Progenitor cell of endocrine pancreas (in vitro differentiated cells): ENCODE measurements at regions not wholly inside any gene's neighbourhood (a gene's known extent, or its start where the extent isn't known, plus 50 kb on each side); places are given as distances from the start of the nearest gene placed in this dataset.

Experiments
- DNase-seq: peaks from one replicate; pipeline ENCODE4 v3.0.0; 2021; ENCODE audit warnings: low spot score; ENCODE audit not compliant: unreplicated experiment
- H3K27ac Mint-ChIP-seq: 2 replicates; pipeline ENCODE4 v1.8.0; 2021; ENCODE audit warnings: mild to moderate bottlenecking, moderate library complexity, mixed read lengths
- H3K27me3 Mint-ChIP-seq: 2 replicates; pipeline ENCODE4 v1.8.0; 2021; ENCODE audit warnings: mixed read lengths
- H3K36me3 Mint-ChIP-seq: 2 replicates; pipeline ENCODE4 v1.8.0; 2022; ENCODE audit warnings: mixed read lengths; ENCODE audit not compliant: insufficient read depth
- H3K4me1 Mint-ChIP-seq: 2 replicates; pipeline ENCODE4 v1.8.0; 2021; ENCODE audit warnings: low read depth, mixed read lengths
- H3K4me3 Mint-ChIP-seq: 2 replicates; pipeline ENCODE4 v1.8.0; 2021; ENCODE audit warnings: low read depth, mild to moderate bottlenecking, moderate library complexity, mixed read lengths
- H3K9me3 Mint-ChIP-seq: 2 replicates; pipeline ENCODE4 v1.8.0; 2021; ENCODE audit warnings: low read depth, mixed read lengths
- TF ChIP-seq, protein P1 (sequence below): fragments of 200-600 bp; sonication (generic); IDR thresholded peaks from one replicate; pipeline ENCODE4 v1.5.0; 2021; ENCODE audit warnings: antibody characterized with exemption, mild to moderate bottlenecking; ENCODE audit not compliant: unreplicated experiment

DNA sequence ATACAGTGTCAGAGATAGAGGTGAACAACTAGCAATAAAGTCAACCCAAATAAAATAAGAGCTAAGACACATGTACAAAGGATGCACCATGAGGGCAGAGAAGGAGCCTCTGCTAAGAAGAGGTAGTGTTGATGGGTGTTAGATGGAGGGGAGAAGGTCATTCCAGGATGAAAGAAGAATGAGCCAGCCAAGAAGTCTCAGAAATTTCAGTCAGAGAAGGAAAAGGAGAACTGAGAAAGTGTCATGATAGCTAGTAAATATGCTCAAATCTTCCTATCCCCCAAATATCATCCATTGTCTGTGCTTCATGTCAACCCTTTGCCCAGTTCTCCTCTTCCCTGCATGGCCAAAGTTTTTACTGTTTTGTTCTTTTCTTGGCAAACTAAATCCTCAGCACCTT is 225.2 kb upstream of the BTG1 start:
- Mint-ChIP-seq H3K27me3 (no peaks in the 10 kb centered on the region), H3K27ac (no peak overlapping the region), H3K36me3 (no peaks in the 10 kb centered on the region), H3K4me3 (no peak overlapping the region), H3K9me3 (no peaks in the 10 kb centered on the region), H3K4me1 (peaks cover 10% of the 10 kb centered on the region)
- no peak for DNase-seq
- TF ChIP-seq, protein P1, sequence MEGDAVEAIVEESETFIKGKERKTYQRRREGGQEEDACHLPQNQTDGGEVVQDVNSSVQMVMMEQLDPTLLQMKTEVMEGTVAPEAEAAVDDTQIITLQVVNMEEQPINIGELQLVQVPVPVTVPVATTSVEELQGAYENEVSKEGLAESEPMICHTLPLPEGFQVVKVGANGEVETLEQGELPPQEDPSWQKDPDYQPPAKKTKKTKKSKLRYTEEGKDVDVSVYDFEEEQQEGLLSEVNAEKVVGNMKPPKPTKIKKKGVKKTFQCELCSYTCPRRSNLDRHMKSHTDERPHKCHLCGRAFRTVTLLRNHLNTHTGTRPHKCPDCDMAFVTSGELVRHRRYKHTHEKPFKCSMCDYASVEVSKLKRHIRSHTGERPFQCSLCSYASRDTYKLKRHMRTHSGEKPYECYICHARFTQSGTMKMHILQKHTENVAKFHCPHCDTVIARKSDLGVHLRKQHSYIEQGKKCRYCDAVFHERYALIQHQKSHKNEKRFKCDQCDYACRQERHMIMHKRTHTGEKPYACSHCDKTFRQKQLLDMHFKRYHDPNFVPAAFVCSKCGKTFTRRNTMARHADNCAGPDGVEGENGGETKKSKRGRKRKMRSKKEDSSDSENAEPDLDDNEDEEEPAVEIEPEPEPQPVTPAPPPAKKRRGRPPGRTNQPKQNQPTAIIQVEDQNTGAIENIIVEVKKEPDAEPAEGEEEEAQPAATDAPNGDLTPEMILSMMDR, result no peak

DNA sequence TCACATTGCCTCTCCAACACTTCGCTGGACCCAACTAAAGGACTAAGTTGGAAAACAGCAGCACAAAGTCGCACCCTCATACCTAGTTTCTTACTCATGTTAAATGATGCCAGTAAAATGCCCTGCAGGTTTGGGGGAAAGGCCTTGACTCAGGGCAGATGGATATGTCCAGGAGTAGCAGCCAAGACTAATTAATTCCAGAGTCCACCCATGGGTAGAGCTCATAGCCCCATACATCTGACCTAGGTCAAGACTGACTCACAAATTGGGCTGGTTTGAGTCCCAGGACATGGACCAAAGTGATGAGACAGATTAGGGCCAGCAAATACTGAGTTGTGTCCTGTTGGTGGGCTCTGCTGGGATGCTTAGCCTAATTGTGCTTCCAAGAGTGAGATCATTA is 224.0 kb upstream of the BTG1 start:
- H3K4me3 Mint-ChIP-seq, result no peak overlapping the region
- no peak overlapping the region for H3K27ac Mint-ChIP-seq
- DNase-seq, result no peak
- no peaks in the 10 kb centered on the region for H3K9me3 Mint-ChIP-seq
- TF ChIP-seq, protein P1, result no peak
- no peaks in the 10 kb centered on the region for H3K36me3 Mint-ChIP-seq
- H3K27me3 Mint-ChIP-seq, result no peaks in the 10 kb centered on the region
- H3K4me1 Mint-ChIP-seq, result peaks cover 18% of the 10 kb centered on the region

DNA sequence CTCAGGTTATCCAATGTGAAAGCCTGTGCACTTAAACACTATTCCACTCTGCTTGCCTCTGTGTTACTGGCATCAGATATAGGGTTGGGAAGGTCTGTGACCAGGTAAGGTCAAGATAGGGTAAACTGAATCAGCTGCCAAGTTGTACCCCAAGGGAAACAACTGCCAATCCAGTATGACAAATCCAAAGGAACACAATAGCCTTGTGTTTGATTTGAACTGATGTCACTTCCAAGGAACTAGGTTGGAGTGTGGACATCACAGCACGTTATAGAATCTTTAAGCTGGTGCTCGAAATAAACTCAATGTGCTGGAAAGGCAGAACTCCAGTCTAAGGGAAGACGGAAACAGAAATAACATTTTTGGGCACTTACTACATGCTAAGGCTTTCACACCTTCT is 223.4 kb upstream of the BTG1 start:
- DNase-seq, result no peak
- no peaks in the 10 kb centered on the region for H3K27me3 Mint-ChIP-seq
- H3K4me1 Mint-ChIP-seq, result peaks cover 20% of the 10 kb centered on the region
- no peak overlapping the region for H3K4me3 Mint-ChIP-seq
- no peaks in the 10 kb centered on the region for H3K36me3 Mint-ChIP-seq
- TF ChIP-seq, protein P1, result no peak
- no peaks in the 10 kb centered on the region for H3K9me3 Mint-ChIP-seq
- H3K27ac Mint-ChIP-seq, result no peak overlapping the region

DNA sequence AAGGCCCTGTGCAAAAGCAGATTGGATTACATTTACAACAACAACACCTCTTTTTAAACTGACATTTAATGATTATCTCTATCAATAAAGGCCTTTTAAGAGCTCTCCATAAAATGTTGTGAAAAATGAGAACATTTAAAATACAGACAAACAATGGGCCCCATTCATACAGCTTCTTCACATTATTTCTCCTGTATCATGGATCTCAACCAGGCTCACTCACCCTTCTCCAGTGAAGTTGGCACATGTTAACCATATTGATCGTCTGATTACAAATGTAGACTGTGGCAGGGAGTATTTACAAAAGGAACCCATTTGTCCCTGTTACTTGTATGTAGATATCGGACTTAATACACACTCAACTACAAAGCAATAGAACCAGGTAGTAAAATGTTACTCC is 220.2 kb upstream of the BTG1 start:
- DNase-seq, result no peak
- Mint-ChIP-seq H3K36me3 (no peaks in the 10 kb centered on the region), H3K4me1 (peaks cover 40% of the 10 kb centered on the region), H3K27ac (peak overlapping the region; percentile 53), H3K4me3 (peak overlapping the region; percentile 13), H3K9me3 (no peaks in the 10 kb centered on the region), H3K27me3 (no peaks in the 10 kb centered on the region)
- TF ChIP-seq, protein P1, result no peak

DNA sequence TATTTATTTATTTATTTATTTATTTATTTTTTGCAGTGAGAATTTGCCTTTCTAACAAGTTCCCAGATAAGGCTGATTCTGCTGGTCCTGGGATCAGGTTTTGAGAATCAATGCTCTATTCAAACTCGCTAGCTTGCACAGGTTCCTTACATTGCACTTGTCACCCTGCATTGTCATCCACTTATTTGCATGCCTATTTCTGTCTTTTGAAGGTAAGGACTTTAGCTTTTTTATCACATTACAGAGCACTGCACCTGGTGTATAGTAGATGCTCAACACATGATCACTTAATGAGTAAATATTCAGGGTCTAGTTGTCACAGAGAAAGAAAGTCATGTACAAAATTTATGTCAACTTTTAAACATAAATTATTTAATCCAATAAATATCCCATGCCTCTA is 219.7 kb upstream of the BTG1 start:
- Mint-ChIP-seq H3K27ac (peak overlapping the region; percentile 53), H3K4me3 (peak overlapping the region; percentile 13), H3K36me3 (no peaks in the 10 kb centered on the region), H3K9me3 (no peaks in the 10 kb centered on the region), H3K27me3 (no peaks in the 10 kb centered on the region), H3K4me1 (peaks cover 40% of the 10 kb centered on the region)
- TF ChIP-seq, protein P1, result no peak
- no peak for DNase-seq
